GM12878 (cell line): ENCODE measurements at regions not wholly inside any gene's neighbourhood (a gene's known extent, or its start where the extent isn't known, plus 50 kb on each side); places are given as distances from the start of the nearest gene placed in this dataset.

Source experiments
- ATF2 ChIP-seq: IDR thresholded peaks from 2 replicates; pipeline ENCODE4 v1.6.1; 2012; ENCODE audit warnings: low read length, inconsistent platforms
- BACH1 ChIP-seq: fragments of 450-650 bp; IDR thresholded peaks from 2 replicates; pipeline ENCODE4 v1.6.1; 2017; ENCODE audit warnings: mild to moderate bottlenecking, borderline replicate concordance
- BMI1 ChIP-seq: fragments of 450-650 bp; IDR thresholded peaks from 2 replicates; pipeline ENCODE4 v1.6.1; 2016; ENCODE audit warnings: mild to moderate bottlenecking, moderate library complexity, borderline replicate concordance
- CHD1 ChIP-seq: IDR thresholded peaks from 2 replicates; pipeline ENCODE4 v1.6.1; 2012; ENCODE audit warnings: low read depth, low read length, improper control_type of control experiment
- CTCF ChIP-seq, 3 experiments: IDR thresholded peaks in 2 of 3; conservative IDR thresholded peaks in 1 of 3; 2 replicates each; pipeline ENCODE4 v1.5.1; 2011; ENCODE audit warnings: low read depth in 3 of 3, low read length in 3 of 3, mild to moderate bottlenecking in 3 of 3, control low read depth in 2 of 3, moderate library complexity in 2 of 3, inconsistent platforms in 1 of 3, mixed read lengths in 1 of 3; ENCODE audit not compliant: control insufficient read depth in 2 of 3, insufficient read depth in 1 of 3; ENCODE audit errors: extremely low read depth in 1 of 3
- EGR1 ChIP-seq, 2 experiments: IDR thresholded peaks; 1 replicate in 1 of 2; 2 replicates in 1 of 2; pipeline ENCODE4 v1.6.1; 2011 to 2012; ENCODE audit warnings: low read depth in 2 of 2, low read length in 2 of 2, borderline replicate concordance in 1 of 2, mild to moderate bottlenecking in 1 of 2, moderate library complexity in 1 of 2
- EZH2 ChIP-seq: IDR thresholded peaks from 2 replicates; pipeline ENCODE4 v1.6.1; 2012; ENCODE audit warnings: low read depth, mild to moderate bottlenecking, control low read depth, inconsistent platforms, low read length, borderline replicate concordance; ENCODE audit not compliant: control insufficient read depth
- GATAD2B ChIP-seq: fragments of 450-650 bp; conservative IDR thresholded peaks from 2 replicates; pipeline ENCODE4 v1.6.1; 2017; ENCODE audit warnings: low read depth, mild to moderate bottlenecking, moderate library complexity
- NFYB ChIP-seq: IDR thresholded peaks from 2 replicates; pipeline ENCODE4 v1.6.1; 2011; ENCODE audit warnings: low read depth, mild to moderate bottlenecking, low read length, improper control_type of control experiment, moderate library complexity; ENCODE audit not compliant: insufficient read depth
- POLR2A ChIP-seq: IDR thresholded peaks from 2 replicates; pipeline ENCODE4 v1.6.1; 2011; ENCODE audit warnings: low read depth, mild to moderate bottlenecking, low read length
- POLR2AphosphoS2 ChIP-seq: IDR thresholded peaks from 2 replicates; pipeline ENCODE4 v1.6.1; 2011; ENCODE audit warnings: low read depth, mild to moderate bottlenecking, low read length, improper control_type of control experiment, moderate library complexity
- SIX5 ChIP-seq: IDR thresholded peaks from 2 replicates; pipeline ENCODE4 v1.6.1; 2011; ENCODE audit warnings: mild to moderate bottlenecking, low read depth, low read length, moderate library complexity; ENCODE audit not compliant: severe bottlenecking
- YY1 ChIP-seq: IDR thresholded peaks from 2 replicates; pipeline ENCODE4 v1.6.1; 2011; ENCODE audit warnings: low read depth, mild to moderate bottlenecking, low read length
- ZZZ3 ChIP-seq: IDR thresholded peaks from 2 replicates; pipeline ENCODE4 v1.6.1; 2011; ENCODE audit warnings: low read depth; ENCODE audit not compliant: control insufficient read depth, insufficient read length

DNA sequence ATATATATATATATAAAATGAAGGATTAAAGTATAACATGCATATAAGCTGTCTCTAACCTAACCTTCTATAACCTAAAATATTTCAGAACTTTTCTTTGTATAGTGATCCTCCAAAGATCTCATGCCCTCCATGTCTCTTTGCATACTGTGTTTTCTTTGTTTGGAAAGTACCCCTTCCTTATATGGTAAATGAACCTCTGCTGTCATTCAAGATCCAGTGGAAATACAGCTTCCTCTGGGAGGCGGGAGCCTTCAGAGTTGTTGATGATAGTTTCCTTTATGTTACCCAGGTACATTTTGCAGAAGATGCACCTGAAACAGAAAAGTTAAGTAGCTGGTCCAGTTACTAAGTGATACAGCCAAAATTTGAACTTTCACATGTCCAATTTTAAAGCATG, 233.3 kb upstream of the FOXP2 start:
- no peak for TF ChIP-seq ATF2
- no peak for TF ChIP-seq EGR1 (IDR thresholded peaks at IDR 0.05; ENCODE audit: borderline replicate concordance in 1 of 2, low read depth in 2 of 2, low read length in 2 of 2)
- TF ChIP-seq ZZZ3, result no peak
- TF ChIP-seq NFYB, result no peak
- no peak for TF ChIP-seq POLR2A
- no peak for TF ChIP-seq BMI1
- no peak for TF ChIP-seq CHD1
- TF ChIP-seq EZH2, result no peak
- no peak for TF ChIP-seq CTCF (IDR thresholded peaks at IDR 0.05 in 2 of 3, conservative IDR thresholded peaks at IDR 0.05 in 1 of 3; ENCODE audit: control insufficient read depth in 2 of 3, extremely low read depth in 1 of 3, insufficient read depth in 1 of 3, low read depth in 3 of 3, low read length in 3 of 3)
- no peak for TF ChIP-seq YY1
- TF ChIP-seq GATAD2B, result no peak
- TF ChIP-seq POLR2AphosphoS2, result no peak
- no peak for TF ChIP-seq SIX5
- TF ChIP-seq BACH1, result no peak
